DMS153 treated with DMSO at 0.1 percent for 48 hours (cell line): ENCODE measurements at regions not wholly inside any gene's neighbourhood (a gene's known extent, or its start where the extent isn't known, plus 50 kb on each side); places are given as distances from the start of the nearest gene placed in this dataset.
"Not testable (repeated sequence)": the region's sequence is repeated elsewhere in the genome, so short reads cannot be mapped to it uniquely, and the experiment has no call there.

Experiments used
- DNase-seq: peaks from one replicate; lab custom pipeline; 2025; ENCODE audit not compliant: unreplicated experiment; lab: John Stamatoyannopoulos, UW

GRCh38 chr10:57696641-57697040 lies 571.1 kb downstream of the IPMK start:
- DNase-seq = no peak

GRCh38 chr10:57694956-57695608 lies 572.6 kb downstream of the IPMK start:
- peak; percentile 39 for DNase-seq

DNA sequence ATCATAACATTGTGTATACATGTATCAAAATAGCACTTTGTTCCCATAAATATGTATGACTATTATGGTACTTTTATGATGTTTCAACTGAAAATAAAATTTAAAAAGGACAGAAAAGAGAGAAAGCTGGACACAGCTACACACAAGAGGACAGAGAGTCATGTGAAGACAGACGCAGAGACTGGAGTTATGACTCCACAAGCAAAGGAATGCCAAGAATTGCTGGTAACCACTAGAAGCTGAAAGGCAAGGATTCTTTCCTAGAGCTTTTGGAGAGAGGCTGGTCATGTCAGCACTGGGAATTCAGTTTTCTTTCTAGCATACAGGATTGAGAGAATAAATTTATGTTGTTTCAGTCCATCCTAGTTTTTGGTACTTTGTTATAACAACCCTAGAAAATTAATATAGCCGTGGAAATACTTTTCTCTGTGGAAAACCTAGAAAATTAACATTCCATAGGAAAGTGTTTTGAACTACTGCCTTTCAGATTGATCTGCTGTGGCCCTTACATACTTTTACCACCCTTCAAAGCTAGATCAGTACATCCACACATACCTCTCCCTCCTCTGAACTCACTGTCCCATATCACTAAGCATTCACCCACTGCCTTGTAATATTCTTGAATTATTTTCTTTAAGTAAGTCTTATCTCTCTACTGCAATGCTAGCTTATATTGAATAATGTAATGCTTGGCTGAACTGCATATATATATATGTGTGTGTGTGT lies 575.3 kb downstream of the IPMK start:
- DNase-seq = no peak

DNA sequence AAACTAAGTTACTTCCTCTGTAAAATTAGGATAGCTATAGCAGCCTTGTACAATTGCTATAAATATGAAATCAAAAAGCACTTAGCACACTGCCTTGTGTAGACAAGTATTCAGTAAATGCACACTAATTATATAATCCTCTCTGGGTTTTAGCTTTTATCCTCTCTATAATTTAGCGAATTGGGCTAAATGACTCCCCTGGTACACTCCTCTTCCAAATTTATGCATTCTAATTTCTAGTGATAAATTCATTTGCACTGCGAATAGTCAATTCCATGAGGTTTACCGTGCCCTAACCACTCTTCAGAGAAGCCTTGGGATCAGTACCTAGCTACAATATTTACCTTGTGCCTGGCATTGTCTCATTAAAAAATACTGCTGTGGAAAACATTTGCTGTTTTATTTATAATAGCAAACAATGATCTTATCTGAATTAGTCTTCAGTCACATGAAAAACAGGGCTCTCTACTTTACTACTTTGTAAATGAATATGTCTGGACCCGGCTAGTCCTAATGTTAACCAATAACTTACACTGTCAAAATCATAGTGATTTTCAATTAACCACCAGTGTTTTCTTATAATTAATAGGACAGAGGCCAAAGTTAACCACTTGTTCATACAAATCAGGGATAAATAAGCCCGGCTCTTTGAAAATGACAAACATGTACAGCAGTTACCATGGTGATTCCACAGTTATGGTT lies 577.9 kb downstream of the IPMK start:
- DNase-seq = peak; percentile 80

GRCh38 chr10:57679916-57680315 lies 587.8 kb downstream of the IPMK start:
- DNase-seq = no peak

DNA sequence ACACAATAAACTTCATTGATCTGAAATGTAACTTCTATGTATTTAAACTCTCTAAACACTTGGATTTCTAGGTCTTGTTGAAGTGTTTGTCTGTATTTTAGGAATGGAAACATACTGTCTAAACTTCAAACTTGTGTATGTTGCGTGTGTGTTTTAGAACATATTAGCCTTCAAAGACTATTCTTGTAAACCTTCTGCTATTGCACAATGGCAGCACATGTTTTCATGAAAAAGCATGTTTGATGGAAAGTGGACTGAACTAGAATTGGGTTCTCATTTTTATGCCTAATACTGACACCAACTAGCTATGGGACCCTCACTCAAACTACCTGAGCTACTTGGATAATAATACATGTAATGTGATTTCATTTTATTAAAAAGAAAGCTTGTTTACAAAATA lies 592.6 kb downstream of the IPMK start:
- no peak for DNase-seq

DNA sequence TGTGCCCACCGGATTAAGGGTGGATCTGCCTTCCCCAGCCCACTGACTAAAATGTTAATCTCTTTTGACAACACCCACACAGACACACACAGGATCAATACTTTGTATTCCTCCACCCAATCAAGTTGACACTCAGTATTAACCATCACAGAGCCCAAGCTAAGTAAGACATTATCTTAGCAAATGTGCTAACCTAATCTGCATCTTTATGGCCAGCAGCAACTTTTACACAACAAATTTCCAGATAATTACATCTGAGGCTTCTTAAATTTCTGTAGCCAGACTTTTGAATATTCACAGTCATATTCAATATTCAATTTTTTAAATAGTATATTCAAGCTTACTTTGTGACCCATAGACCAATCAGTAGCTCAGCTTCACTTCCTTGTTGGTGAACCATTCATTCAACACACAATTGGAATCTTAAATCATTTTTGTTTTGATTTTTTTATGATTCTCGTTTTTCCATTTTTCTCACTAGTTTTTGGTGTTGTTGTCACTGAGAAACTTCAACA lies 594.2 kb downstream of the IPMK start:
- no peak for DNase-seq

GRCh38 chr10:57664815-57665214 lies 602.9 kb downstream of the IPMK start:
- no peak for DNase-seq

- DNase-seq = no peak
These were observed 604.3 kb downstream of the IPMK start for GRCh38 chr10:57663401-57663800.

DNA sequence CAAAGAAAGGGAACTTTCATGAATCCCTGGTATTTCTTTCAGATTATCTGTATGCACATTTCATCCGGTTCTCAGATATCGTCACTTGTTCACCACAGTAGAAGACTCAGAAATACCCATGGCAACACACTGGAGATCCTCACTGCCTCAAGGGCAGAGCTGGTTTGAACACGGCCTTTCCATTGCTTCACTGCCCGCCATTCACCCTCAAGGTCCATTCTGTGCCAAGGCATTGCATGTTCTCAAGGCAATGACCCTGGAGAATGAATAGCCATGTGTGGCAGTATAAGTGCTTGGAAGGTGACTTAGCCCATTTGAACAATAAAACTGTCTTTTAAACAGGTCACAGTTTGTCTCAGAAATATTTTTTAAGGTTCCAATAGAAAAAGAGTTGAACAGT lies 606.5 kb downstream of the IPMK start:
- DNase-seq = no peak

DNA sequence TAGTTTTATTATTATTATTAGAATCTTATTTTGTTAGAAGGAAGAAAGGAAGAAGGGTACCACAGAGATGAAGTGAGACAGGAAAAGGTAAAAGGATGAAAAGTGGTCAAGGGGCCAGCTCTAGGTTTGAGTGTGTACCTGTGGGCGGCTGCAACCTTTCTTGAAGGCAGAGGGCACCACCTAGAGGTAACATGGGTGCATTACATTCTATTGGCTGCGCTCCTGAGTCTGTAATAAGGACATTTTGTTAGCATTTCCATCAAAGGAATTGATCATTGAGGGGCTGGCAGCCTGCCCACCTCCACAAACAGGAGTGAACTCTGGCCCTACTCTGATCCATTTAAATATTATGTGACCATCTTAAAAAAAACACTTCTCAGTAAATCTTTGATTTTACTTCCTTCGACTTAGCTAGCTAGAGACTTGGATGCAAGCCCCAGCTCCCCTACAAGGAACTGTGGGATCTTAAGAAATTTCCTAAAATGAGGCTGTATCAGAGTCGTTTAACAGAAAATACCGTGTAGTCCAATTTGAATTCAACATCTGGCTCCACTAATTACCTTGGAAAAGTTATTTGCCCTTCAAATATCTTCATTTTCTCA lies 610.4 kb downstream of the IPMK start:
- DNase-seq = peak; percentile 61

DNA sequence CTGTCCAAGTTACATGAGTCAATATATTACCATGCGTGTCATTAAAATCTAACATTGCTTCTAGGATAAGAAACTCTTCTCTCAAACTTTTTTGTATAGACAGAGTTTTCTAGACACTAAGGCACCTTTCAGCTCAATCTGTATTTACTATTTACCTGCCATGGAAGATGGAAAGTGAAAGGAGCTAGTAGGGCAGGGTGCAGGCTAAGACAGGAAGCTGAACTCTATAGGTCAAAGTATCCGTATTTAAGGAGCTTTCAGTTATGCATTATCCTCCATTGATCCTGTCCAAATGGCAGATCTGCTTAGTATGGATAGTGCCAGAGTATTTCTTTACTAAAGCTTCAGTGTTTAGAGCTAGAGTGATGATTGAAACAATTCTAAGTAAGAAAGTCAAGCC lies 612.8 kb downstream of the IPMK start:
- DNase-seq = no peak

DNA sequence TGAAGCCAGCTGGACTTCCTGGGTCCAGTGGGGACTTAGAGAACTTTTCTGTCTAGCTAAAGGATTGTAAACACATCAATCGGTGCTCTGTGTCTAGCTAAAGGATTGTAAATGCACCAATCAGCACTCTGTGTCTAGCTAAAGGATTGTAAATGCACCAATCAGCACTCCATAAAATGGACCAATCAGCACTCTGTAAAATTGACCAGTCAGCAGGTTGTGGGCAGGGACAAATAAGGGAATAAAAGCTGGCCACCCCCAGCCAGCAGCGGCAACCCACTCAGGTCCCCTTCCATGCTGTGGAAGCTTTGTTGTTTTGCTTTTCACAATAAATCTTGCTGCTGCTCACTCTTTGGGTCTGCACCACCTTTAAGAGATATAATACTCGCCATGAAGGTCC lies 622.6 kb downstream of the IPMK start:
- not testable (repeated sequence) for DNase-seq

DNA sequence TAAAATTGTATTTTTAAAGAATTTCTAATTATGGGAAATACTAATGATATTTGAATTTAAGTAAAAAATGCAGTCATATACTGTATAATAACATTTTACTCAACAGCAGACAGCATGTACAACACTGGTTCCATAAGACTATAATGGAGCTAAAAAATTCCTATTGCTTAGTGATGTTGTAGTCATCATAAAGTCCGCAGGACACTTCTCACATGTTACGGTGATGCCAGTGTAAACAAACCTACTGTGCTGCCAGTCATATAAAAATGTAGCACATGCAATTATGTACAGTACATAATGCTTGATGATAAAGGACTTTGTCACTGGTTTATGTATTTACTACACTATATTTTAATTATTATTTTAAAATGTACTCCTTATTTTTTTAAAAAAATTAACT lies 629.3 kb downstream of the IPMK start:
- DNase-seq = no peak

DNA sequence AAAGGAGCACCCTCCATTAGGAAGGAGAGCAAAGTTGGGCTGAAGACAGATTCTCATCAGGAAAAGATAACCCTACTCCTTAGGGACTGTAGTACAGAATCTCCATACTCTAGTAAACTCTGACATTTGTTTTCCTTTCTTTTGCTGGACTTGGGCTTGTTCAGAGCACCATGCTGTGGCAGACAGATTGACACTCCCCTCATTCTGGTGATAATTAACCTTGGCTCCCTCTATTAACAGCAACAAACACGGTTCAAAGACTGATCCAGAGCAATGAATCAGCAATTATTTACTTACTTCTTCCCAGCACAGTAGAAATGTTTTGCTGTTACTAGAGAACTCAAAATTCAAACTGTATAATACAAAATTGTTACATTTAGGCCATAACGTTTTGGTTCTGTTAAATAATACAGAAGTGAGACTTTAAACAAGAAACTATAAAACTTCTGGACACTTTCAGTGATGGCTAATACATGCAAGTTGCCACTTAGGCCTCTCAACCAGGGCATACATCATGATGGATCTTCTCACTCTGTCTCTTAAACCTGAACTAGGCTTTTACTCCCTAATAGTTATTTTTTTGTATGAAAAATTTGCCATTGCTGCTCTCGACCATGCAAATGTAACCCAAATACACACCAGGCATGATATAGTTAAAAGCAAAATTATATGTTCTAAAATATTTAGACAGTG lies 639.0 kb downstream of the IPMK start:
- DNase-seq = no peak

DNA sequence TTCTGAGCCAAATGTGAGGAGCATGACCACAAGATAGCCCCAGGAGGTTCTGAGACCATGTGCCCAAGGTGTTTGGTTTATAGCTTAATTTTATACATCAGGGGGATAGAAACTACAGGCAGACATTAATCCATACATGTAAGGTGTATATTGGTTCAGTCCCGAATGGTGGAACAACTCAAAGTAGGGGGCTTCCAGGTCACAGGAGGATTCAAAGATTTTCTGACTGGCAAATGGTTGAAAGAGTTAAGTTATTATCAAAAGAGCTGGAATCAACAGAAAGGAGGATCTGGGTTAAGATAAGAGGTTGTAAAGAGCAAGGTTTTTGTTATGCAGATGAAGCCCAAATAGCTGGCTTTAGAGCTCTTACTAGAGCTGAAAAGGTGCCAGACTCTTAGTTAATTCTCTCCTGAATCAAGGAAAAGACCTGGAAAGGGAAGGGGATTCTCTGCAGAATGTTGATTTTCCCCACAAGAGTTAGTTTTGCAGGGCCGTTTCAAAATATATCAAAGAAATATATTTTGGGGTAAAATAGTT lies 640.0 kb downstream of the IPMK start:
- DNase-seq = no peak

DNA sequence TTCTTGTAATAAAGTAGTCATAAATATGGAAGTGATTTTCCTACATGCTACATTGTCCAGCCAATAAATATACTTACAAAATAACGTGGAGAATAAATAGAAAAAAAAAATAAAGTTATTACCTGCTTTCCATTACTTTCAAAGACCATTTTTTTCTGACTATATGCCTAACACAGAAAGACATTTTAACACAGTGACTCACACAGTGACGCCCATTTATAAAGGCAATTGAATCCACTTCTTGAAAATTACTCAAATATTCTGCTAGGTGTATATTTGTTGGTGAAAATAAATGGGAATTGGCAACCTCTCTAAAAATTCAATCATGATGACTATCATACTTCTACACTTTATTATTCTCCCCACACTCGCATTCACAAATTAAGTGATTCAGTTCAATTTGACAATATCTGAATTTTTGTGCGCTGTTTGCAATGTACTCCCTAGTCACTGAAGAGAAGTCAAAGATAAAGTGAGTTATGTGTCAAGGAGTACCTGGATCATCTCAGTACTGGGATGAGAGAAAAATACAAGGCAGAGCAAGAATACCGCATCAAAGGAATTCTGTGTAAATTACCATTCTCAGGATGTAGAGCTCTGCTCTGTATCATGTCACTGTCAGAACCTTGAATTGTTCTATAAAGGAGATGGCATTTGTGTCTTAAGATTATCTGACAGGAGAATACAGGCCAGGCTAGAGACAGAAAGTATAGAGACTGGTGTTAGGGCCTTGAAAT lies 642.7 kb downstream of the IPMK start:
- no peak for DNase-seq

DNA sequence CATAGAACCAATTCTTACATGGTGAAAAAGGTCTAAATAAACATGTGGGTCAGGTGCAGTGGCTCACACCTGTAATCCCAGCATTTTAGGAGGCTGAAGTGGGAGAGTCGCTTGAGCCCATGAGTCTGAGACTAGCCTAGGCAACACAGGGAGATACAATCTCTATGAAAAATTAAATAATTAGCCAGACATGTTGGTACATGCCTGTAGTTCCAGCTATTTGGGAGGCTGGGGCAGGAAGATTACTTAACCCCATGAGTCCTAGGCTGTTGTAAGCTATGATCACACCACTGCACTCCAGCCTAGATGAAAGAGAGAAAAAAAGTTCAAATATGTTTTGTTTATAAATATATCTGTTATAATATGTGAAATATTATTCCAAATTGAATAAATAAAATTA lies 643.6 kb downstream of the IPMK start:
- no peak for DNase-seq

- no peak for DNase-seq
These were observed 646.2 kb downstream of the IPMK start for GRCh38 chr10:57621466-57621865.

DNA sequence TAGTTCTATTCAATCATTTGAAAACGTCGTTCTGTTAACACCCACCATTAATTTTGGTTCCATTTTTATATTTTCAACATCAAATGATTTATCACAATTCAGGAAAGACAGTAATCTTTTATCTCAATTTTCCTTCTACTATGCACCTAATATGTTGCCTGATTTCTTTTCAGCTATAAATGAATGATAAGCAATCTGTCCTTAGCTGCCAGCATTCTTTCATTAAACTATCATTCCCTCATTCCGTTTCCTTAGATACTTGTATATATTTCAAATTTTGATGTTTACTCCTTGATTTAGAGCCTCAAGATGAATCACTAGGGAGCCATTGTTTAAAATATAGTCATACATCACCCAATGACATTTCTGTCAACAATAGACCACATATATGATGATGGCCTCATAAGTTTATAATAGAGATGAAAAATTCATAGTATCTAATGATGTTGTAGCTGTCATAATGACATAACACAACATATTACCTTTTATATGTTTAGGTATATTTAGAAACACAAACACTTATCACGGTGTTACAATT lies 661.7 kb downstream of the IPMK start:
- no peak for DNase-seq
